ENCODE measurements at regions not wholly inside any gene's neighbourhood (a gene's known extent, or its start where the extent isn't known, plus 50 kb on each side); places are given as distances from the start of the nearest gene placed in this dataset.
"Not testable (repeated sequence)": the region's sequence is repeated elsewhere in the genome, so short reads cannot be mapped to it uniquely, and the experiment has no call there.

DNA sequence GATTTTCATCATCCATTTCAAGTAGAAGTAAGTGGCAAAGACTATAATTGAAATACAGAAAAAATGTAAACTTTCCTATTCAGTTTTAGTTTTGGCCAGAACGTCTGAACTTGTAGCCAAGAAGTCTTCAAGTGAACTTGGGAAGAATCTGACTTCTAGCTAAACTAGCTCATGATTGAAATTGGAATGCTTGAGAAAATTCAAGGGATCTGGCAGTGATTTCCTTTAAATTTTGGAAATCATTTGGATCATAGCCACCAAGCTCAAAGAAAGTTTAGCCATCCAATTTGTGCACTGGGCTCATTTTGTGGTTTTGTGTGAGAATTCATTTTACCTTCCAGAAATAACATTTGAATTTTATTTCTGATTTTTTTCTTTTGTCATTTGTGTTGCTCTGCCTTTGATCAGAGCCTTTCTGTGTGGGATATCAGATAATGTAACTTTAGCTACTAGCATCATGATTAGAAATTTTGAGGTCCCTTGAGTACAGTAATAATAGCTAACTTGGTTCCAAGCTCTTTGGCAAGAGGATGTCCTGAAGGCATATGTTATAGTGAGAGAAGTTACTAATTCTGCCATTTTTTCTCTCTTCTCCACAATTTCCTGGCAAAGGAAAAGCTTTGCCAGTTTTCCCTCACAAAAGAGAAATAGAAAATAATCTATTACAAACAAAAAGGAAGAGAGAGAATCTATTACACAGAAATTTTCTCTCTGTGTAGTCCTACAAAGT lies 2123.7 kb upstream of the RAG2 start:
- no peak for DNase-seq (ENCODE audit: low spot score)

- no peak for DNase-seq (ENCODE audit: low spot score)
Observed at GRCh38 chr11:38718659-38719058, 2120.6 kb upstream of the RAG2 start.

DNA sequence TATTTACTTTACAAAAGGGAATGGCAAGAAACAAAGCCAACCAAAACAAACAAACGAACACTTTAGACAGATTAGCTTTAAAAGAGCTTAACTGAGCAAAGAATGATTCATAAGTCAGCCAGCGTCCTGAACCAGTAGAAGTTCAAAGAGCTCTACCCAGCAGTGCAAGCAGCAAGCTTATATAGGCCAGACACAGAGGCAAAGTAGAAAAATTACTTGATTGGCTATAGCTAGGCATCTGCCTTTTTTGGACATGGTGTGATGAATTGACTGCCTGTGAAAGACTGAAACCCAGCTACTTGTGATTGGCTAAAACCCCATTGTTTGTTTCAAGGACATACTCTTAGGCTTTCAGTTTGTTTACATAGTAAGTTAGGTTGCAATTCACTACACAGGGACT lies 2120.0 kb upstream of the RAG2 start:
- no peak for DNase-seq (ENCODE audit: low spot score)

DNA sequence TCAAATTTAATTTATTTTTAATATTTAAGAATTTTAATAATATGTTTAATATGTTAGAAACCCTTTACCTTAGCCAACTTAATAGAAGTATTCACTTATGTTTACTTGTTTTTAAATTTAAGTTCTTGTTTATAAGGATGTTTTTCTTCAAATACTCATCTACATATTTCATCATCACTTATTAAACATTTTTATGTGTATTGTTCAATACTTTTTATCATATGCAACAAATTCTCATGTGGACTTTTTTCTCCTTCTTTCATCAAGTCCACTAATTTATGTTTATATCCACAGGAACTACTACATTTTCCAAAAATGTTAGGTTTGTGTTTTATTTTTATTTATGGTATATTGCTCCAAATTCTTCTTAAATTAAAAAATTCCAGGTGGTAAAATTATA lies 2113.1 kb upstream of the RAG2 start:
- DNase-seq (ENCODE audit: low spot score), result no peak

GRCh38 chr11:38710262-38710661 lies 2112.2 kb upstream of the RAG2 start:
- DNase-seq (ENCODE audit: low spot score), result no peak

DNA sequence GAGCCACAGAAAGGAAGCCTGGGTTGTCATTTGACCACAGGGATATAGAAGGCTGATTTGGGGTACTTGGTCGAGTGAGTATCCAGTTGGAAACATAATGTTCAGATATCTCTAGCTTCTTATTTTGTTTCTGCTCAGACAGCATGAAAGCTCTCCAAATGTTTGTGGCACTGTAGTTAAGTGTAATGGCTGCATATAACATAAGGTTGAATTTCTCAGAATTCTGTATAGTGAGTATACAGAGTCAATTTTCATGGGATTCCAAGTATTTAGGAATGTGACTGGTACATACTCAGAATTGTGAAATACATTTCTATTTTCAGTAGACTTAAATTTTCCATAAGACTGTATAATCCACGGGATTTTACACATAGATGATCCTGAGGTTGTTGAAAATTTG lies 2102.1 kb upstream of the RAG2 start:
- DNase-seq (ENCODE audit: low spot score), result no peak

- no peak for DNase-seq (ENCODE audit: low spot score)
Observed at GRCh38 chr11:38693306-38693705, 2095.3 kb upstream of the RAG2 start.

GRCh38 chr11:38690211-38690610 lies 2092.2 kb upstream of the RAG2 start:
- DNase-seq (ENCODE audit: low spot score), result not testable (repeated sequence)

DNA sequence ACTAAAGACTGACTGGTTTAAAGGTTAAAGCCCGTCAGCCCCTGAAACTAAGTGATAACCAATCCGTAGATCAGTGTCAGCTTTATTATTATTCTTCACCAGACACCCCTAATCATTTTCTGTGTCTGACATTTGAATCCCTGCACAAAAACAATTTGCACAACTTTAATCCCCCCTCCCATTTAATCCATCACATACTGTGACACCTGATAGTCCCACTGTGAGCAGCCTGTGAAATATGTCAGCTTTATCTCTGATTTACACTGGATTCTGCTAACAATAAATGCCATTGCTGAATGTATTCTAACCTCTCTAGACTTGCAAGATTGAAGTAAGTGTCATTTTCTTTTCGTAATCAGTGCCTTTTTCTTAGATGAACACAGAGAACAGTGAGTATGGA lies 2089.0 kb upstream of the RAG2 start:
- DNase-seq (ENCODE audit: low spot score), result no peak

DNA sequence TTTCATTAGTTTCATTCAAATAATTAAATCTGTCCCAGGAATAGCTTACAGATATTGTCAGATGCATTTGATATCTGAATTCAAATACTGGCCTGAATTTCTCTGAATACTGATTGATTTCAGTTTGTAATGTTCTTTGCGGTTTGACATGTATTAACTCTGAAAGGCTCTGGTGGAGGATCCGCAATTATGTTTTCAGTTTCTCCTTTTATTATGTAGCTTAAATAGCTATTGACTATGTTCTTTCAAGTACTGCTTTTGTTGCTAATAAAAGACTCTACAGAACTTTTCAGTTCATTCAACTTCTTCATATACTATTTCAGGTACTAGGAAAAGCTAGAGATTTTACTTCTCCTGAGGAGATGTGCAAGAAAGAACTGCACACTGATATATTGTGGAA lies 2085.4 kb upstream of the RAG2 start:
- no peak for DNase-seq (ENCODE audit: low spot score)

DNA sequence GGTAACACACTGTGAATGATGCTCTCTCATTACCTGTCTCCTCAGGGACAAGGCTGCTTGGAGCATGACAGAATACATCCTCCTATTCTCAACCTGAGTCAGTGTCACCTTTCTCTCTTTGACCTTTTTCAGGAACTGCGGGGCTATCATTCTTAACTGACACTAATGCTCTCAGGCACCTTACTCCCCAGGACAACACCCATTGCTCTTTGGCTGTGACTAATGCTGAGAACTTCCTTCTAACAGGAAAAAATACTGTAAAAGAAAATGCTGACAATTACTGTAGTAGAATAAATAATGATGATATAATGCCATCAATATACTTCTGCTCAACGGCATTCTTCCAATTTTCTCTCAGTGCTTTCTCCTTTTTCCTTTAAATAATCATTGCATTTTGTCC lies 2082.7 kb upstream of the RAG2 start:
- no peak for DNase-seq (ENCODE audit: low spot score)

DNA sequence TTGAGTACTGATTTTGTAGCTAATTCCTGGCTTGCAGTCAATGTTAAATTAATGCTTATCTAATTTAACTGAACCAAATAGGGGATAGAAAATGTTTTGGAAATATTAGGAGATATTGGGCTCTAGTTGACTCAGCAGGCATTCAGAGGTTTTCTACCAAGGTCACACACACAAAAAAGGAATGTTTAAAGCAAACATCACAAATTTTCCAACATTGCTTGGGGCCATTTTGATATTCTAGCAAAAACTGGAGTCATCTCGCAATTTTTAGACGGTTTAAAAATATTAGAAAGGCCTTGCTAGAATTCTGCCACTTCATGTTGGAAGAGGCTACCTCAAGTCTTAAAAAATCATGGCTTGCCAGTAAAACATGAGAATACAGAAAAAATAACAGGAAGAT lies 2082.1 kb upstream of the RAG2 start:
- no peak for DNase-seq (ENCODE audit: low spot score)

GRCh38 chr11:38672445-38672844 lies 2074.4 kb upstream of the RAG2 start:
- DNase-seq (ENCODE audit: low spot score), result no peak

DNA sequence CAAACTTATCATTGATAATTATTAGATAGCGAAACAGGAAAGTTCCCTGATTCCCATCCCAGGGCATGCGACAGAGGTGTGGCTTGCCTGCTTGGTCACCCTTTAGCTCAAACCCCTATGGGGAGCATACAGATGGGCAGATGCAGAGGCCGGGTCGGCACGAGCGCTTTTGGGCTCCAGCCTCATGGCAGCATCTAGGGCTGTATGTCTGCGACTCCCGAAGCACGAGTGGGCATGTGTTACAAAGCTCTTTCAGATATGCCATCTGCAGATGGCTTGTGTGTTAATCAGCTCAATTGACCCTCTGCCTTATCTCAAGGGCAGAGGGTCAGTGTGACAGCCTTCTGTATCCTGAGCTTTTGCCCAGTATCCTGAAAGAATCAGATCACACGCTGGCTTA lies 2069.3 kb upstream of the RAG2 start:
- no peak for DNase-seq (ENCODE audit: low spot score)

DNA sequence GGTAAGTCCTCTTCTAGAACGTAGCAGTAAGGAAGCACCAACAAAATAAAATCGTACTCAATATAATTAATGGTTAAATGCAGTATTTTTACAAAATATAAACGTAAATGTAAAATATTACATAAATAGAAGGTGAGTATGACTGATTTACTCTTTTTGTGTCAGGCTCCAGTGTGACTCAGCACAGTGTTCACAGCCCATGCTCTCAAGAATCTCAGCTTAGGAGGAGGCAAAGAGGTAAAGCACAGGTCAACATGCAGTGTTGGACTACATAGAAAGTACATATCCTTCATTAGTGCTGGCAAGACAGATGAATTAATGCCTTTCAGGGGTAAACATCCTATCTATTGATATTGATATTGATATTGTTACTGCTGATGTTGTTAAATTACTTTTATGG lies 2050.6 kb upstream of the RAG2 start:
- DNase-seq (ENCODE audit: low spot score), result no peak

- DNase-seq (ENCODE audit: low spot score), result no peak
Observed at GRCh38 chr11:38646382-38646781, 2048.3 kb upstream of the RAG2 start.

GRCh38 chr11:38640854-38641253 lies 2042.8 kb upstream of the RAG2 start:
- DNase-seq (ENCODE audit: low spot score), result no peak

DNA sequence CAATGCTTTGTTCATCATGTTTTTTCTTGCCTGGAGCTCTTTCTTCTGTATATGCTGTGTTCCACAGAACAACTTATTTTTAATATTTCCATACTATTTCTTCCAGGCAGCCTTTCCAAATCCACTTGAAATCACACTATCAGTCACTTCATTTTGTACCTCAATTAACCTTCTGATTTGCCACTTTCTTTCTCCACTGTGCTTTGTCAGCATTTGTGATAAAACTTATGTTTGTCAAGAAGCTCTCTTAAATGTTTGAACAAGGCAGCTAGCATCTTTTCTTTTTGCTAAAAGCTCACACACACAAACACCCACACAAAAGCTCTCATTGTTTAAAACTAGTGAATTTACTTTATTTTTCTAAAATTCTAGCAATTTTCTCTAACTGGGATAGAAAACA lies 2014.7 kb upstream of the RAG2 start:
- no peak for DNase-seq (ENCODE audit: low spot score)

GRCh38 chr11:38601371-38601770 lies 2003.3 kb upstream of the RAG2 start:
- not testable (repeated sequence) for DNase-seq (ENCODE audit: low spot score)

DNA sequence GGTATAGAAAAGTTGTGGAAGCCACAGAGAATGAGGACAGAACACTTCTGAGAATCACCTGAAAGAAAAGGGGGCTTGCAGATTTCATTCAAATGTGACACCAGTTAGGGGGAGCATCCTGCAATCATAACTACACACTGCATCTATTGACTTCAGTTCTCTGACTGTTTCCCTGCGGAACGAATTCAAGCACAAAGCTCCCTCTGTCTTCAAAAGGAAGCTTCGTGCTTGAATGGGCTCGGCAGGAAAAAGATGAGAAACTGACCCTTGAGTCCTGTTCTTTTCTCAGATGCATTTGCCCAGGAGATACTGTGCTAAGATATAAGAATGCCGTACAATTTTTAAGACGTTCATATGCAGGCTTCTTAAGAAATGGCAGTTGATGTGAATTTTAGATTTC lies 2000.4 kb upstream of the RAG2 start:
- DNase-seq (ENCODE audit: low spot score), result no peak

GRCh38 chr11:38595359-38596016 lies 1997.5 kb upstream of the RAG2 start:
- DNase-seq (ENCODE audit: low spot score), result not testable (repeated sequence)

DNA sequence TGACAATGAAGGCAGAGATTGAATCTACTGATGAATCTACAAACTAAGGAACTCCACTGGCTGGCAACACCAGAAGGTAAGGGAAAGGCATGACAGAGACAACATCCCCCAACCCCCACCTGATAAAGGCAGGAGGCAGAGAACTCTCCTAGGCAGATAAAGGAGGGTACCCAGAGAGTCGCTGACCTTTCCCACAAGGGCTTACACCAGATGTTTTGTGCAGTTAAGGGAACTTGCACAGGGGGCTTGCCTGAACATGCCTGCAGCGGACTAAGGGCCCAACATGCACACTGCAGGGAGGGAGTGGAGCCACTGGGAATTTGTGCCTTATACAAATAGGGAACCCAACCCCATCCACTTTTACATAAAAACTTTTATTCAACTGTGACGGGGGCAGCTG lies 1996.9 kb upstream of the RAG2 start:
- no peak for DNase-seq (ENCODE audit: low spot score)

GRCh38 chr11:38593649-38594048 lies 1995.6 kb upstream of the RAG2 start:
- DNase-seq (ENCODE audit: low spot score), result no peak

DNA sequence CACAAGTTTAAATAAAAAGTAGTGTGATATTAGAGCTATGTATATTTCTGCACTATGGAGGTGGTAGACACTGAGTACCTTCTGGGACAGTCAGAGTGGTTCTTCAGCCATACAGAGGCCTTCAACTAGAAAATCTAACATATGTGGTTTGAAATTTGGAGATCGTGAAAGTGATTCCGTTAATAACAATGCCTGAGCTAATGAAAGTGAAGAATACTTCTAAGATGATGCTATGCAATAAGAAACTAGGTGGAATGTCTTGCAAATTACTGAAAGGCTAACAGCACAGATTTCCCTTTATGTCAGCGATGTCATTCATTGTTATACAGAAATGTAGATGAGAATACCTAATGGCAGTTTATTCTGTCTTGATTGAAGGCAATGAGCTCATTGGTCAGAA lies 1984.7 kb upstream of the RAG2 start:
- DNase-seq (ENCODE audit: low spot score), result no peak

All from CD4-positive, alpha-beta T cell treated with Interleukin-2 at 100 ng/mL for 4 hours (primary cell).